Activated T-cell treated with anti-CD3 and anti-CD28 coated beads, Interleukin-2, amount 50 U/mL, for 72 hours (primary cell): ENCODE measurements at regions not wholly inside any gene's neighbourhood (a gene's known extent, or its start where the extent isn't known, plus 50 kb on each side); places are given as distances from the start of the nearest gene placed in this dataset.

Experiments used
- ATAC-seq, 2 donors: fragments of 150-1000 bp; cut with Tn5 transposase; replicated peaks in 1 of 2; 2 replicates each; pipeline ENCODE4 v1.10.0; 2021; ENCODE audit warnings: moderate library complexity in 2 of 2, mild to moderate bottlenecking in 1 of 2
- DNase-seq, 2 donors: peaks; one replicate each; pipeline ENCODE4 v3.0.0; 2021 to 2022; ENCODE audit warnings: mixed read lengths in 1 of 2
- H3K27ac Mint-ChIP-seq: one replicate; pipeline ENCODE4 v1.8.0; 2022; ENCODE audit warnings: mild to moderate bottlenecking, moderate library complexity, mixed read lengths
- H3K27me3 Mint-ChIP-seq: one replicate; pipeline ENCODE4 v1.8.0; 2022; ENCODE audit warnings: low read depth, mixed read lengths
- H3K36me3 Mint-ChIP-seq, 2 donors: one replicate each; pipeline ENCODE4 v1.8.0; 2022; ENCODE audit warnings: mixed read lengths in 2 of 2, mild to moderate bottlenecking in 1 of 2; ENCODE audit not compliant: insufficient read depth in 2 of 2
- H3K4me1 Mint-ChIP-seq: one replicate; pipeline ENCODE4 v1.8.0; 2022; ENCODE audit warnings: low read depth, mixed read lengths
- H3K4me3 Mint-ChIP-seq, 2 donors: one replicate each; pipeline ENCODE4 v1.8.0; 2022; ENCODE audit warnings: mild to moderate bottlenecking in 2 of 2, mixed read lengths in 2 of 2, moderate library complexity in 2 of 2
- H3K9me3 Mint-ChIP-seq, 2 donors: one replicate each; pipeline ENCODE4 v1.8.0; 2022; ENCODE audit warnings: mixed read lengths in 2 of 2

DNA sequence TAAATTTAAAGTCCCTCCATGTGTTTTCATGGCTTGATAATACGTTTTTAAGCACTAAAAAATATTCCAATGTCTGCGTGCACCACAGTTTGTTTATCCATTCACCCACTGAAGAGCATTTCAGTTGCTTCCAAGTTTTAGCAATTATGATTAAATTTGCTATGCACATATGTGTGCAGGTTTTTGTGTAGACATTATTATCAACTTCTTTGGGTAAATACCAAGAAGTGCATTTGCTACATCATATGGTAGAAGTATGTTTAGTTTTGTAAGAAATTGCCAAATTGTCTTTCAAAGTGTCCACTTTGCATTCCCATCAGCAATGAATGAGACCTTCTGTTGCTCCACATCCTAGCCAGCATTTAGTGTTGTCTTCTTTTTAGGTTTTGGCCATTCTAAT, 550.0 kb downstream of the BRINP3 start:
- Mint-ChIP-seq H3K9me3 (peaks cover 15 to 17% of the 10 kb centered on the region in 2 donors), H3K27me3 (no peaks in the 10 kb centered on the region), H3K4me1 (no peaks in the 10 kb centered on the region), H3K36me3 (peaks cover 0 to 2% of the 10 kb centered on the region in 2 donors), H3K4me3 (no peak overlapping the region), H3K27ac (no peak overlapping the region)
- ATAC-seq, result no peak
- no peak for DNase-seq

DNA sequence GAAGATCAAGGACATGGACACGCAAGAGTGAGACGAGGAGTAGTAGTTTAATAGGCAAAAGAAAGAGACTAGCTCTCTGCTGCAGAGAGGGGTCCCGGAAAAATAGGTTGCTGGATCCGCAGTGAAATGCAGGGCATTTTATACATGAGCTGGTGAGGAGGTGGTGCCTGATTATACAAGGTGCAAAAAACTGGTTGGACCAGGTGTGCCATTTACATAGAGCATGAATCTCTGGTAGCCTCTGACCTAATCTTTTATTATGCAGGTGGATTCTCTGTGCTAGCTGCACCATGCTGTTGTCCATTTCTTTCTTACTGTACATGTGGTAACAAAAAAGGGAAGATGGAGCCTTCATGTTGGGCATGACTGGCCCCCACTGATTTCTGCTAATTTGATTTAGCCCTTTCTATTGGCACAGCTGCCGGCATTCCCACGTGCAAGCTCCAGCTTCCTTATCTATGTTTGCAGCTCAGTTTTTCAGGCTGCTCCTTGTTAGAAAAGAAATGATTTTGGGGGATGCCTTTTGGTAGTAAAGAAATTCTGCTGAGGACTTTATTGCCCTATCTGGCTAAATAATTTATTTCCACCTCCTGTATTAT, 548.1 kb downstream of the BRINP3 start:
- H3K9me3 Mint-ChIP-seq, result peaks cover 8 to 14% of the 10 kb centered on the region in 2 donors
- no peak overlapping the region for H3K27ac Mint-ChIP-seq
- no peaks in the 10 kb centered on the region for H3K27me3 Mint-ChIP-seq

GRCh38 chr1:189936861-189937260, 540.8 kb downstream of the BRINP3 start:
- H3K9me3 Mint-ChIP-seq, result peaks cover 5 to 13% of the 10 kb centered on the region in 2 donors
- no peak overlapping the region for H3K27ac Mint-ChIP-seq
- ATAC-seq, result no peak
- H3K36me3 Mint-ChIP-seq, result peaks cover 1 to 2% of the 10 kb centered on the region in 2 donors
- no peaks in the 10 kb centered on the region for H3K4me1 Mint-ChIP-seq
- H3K4me3 Mint-ChIP-seq, result no peak overlapping the region
- no peaks in the 10 kb centered on the region for H3K27me3 Mint-ChIP-seq
- DNase-seq, result no peak

More for the DNA sequence above, 548.1 kb downstream of the BRINP3 start:
- ATAC-seq (no peak), DNase-seq (no peak)
- H3K4me3 Mint-ChIP-seq, result no peak overlapping the region
- no peaks in the 10 kb centered on the region for H3K4me1 Mint-ChIP-seq
- peaks cover 0 to 2% of the 10 kb centered on the region in 2 donors for H3K36me3 Mint-ChIP-seq

DNA sequence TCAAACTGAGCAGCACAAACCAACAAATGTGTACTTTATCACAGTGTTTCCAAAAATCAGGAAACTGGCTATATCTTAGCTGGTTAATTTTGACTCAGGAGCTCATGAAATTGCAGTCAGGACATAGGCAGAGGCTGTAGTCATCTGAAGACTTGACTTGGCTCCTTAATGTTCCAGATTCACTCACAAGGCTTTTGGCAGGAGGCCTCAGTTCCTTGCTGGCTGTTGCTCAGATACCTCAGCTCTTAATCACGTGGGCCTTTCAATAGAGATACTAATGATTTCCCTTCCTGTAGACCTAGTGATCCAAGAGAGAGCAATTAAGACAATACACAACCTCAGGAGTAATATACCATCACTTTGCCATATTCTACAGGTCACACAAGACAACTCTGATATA, 537.7 kb downstream of the BRINP3 start:
- no peaks in the 10 kb centered on the region for H3K27me3 Mint-ChIP-seq

DNA sequence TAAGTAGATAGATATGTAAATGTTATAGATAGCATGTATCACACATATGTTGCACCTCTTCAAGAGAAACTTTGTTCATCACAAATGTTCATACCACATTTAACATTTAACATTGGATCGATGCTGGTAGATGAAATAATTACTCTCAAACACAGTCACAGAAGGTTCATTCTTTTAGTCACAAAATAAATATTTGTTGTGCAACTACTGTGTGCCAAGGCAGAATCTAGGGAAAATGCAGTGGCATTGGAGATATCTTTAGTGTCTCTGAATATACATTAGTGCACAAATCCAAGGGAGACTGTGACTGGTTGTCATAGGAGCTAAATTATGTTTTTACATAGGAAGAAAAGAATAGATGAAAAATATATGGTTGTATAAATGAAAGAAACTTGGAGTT, 535.7 kb downstream of the BRINP3 start:
- H3K4me1 Mint-ChIP-seq, result no peaks in the 10 kb centered on the region
- H3K36me3 Mint-ChIP-seq, result peaks cover 1 to 2% of the 10 kb centered on the region in 2 donors
- no peak for ATAC-seq

More for the DNA sequence above, 537.7 kb downstream of the BRINP3 start:
- Mint-ChIP-seq H3K4me3 (no peak overlapping the region), H3K27ac (no peak overlapping the region), H3K4me1 (no peaks in the 10 kb centered on the region), H3K36me3 (peaks cover 1 to 2% of the 10 kb centered on the region in 2 donors), H3K9me3 (peaks cover 2 to 7% of the 10 kb centered on the region in 2 donors)
- ATAC-seq (no peak), DNase-seq (no peak)

GRCh38 chr1:189958756-189959155, 518.9 kb downstream of the BRINP3 start:
- ATAC-seq, result no peak
- Mint-ChIP-seq H3K4me3 (no peak overlapping the region), H3K36me3 (no peaks in the 10 kb centered on the region), H3K27me3 (no peaks in the 10 kb centered on the region), H3K4me1 (no peaks in the 10 kb centered on the region), H3K9me3 (peaks cover 7 to 9% of the 10 kb centered on the region in 2 donors), H3K27ac (no peak overlapping the region)
- no peak for DNase-seq

More for the DNA sequence above, 535.7 kb downstream of the BRINP3 start:
- H3K4me3 Mint-ChIP-seq, result no peak overlapping the region
- no peaks in the 10 kb centered on the region for H3K27me3 Mint-ChIP-seq
- H3K9me3 Mint-ChIP-seq, result peaks cover 2 to 7% of the 10 kb centered on the region in 2 donors
- no peak overlapping the region for H3K27ac Mint-ChIP-seq
- no peak for DNase-seq

DNA sequence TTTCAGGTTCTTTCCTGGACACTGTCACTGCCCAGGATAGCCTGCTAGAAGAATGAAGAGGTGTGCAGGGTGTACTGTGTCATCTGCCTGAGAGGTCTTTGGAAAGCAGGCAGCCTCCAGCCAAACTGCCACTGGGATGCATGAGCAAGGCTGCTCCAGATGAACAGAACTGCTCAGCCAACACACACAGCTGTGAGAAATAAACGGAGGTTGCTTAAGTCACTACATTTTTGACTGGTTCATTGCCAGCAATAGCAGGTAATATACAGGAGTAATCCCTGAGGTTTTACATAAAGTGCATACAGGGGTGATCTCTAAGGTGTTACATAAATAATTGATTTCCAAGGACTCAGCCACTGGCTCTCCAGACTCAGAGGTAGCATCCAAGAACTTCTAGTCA, 516.9 kb downstream of the BRINP3 start:
- ATAC-seq, result no peak

GRCh38 chr1:189962181-189962580, 515.5 kb downstream of the BRINP3 start:
- no peaks in the 10 kb centered on the region for H3K4me1 Mint-ChIP-seq
- DNase-seq, result no peak
- H3K27me3 Mint-ChIP-seq, result no peaks in the 10 kb centered on the region
- H3K36me3 Mint-ChIP-seq, result peaks cover 0 to 2% of the 10 kb centered on the region in 2 donors
- H3K27ac Mint-ChIP-seq, result no peak overlapping the region
- peaks cover 8 to 12% of the 10 kb centered on the region in 2 donors for H3K9me3 Mint-ChIP-seq
- no peak for ATAC-seq
- no peak overlapping the region for H3K4me3 Mint-ChIP-seq

More for the DNA sequence above, 516.9 kb downstream of the BRINP3 start:
- no peak overlapping the region for H3K4me3 Mint-ChIP-seq
- H3K27me3 Mint-ChIP-seq, result no peaks in the 10 kb centered on the region
- no peaks in the 10 kb centered on the region for H3K4me1 Mint-ChIP-seq
- H3K36me3 Mint-ChIP-seq, result no peaks in the 10 kb centered on the region
- DNase-seq, result no peak
- H3K27ac Mint-ChIP-seq, result no peak overlapping the region
- peaks cover 7% of the 10 kb centered on the region in 2 donors for H3K9me3 Mint-ChIP-seq

- Mint-ChIP-seq H3K27me3 (no peaks in the 10 kb centered on the region), H3K4me1 (no peaks in the 10 kb centered on the region), H3K27ac (no peak overlapping the region), H3K36me3 (peaks cover 1 to 2% of the 10 kb centered on the region in 2 donors), H3K4me3 (no peak overlapping the region), H3K9me3 (peaks cover 7 to 8% of the 10 kb centered on the region in 2 donors)
- ATAC-seq (no peak), DNase-seq (no peak)
Observed at GRCh38 chr1:189970331-189971230, 507.1 kb downstream of the BRINP3 start.

DNA sequence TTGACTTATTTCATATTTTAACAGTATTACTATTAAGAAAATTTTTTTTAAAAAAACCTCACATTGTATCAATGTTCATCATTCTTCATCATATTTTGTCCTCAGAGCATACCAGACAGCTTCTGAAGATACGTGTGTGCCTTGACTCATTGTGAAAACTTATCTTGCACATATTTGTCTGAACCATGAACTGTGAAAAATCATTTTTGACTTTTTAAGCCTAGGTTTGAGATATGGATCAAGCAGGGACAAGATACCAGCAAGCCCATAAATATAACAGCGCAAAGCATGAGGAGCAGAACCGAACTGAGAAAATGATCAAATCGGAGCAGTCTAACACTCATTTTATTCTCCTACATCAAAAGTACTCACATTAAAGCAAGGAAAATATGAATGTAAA, 506.0 kb downstream of the BRINP3 start:
- H3K27me3 Mint-ChIP-seq, result no peaks in the 10 kb centered on the region
- DNase-seq (no peak), ATAC-seq (no peak)
- peaks cover 8 to 11% of the 10 kb centered on the region in 2 donors for H3K9me3 Mint-ChIP-seq
- no peaks in the 10 kb centered on the region for H3K4me1 Mint-ChIP-seq
- peaks cover 1 to 2% of the 10 kb centered on the region in 2 donors for H3K36me3 Mint-ChIP-seq
- H3K27ac Mint-ChIP-seq, result no peak overlapping the region
- H3K4me3 Mint-ChIP-seq, result no peak overlapping the region

GRCh38 chr1:189977184-189977583, 500.5 kb downstream of the BRINP3 start:
- H3K36me3 Mint-ChIP-seq, result peaks cover 3 to 5% of the 10 kb centered on the region in 2 donors
- H3K27ac Mint-ChIP-seq, result no peak overlapping the region
- no peaks in the 10 kb centered on the region for H3K4me1 Mint-ChIP-seq
- H3K4me3 Mint-ChIP-seq, result no peak overlapping the region
- H3K27me3 Mint-ChIP-seq, result no peaks in the 10 kb centered on the region
- ATAC-seq (no peak), DNase-seq (no peak)
- peaks cover 18 to 22% of the 10 kb centered on the region in 2 donors for H3K9me3 Mint-ChIP-seq

GRCh38 chr1:189983166-189983890, 494.3 kb downstream of the BRINP3 start:
- Mint-ChIP-seq H3K27me3 (no peaks in the 10 kb centered on the region), H3K9me3 (peaks cover 10 to 24% of the 10 kb centered on the region in 2 donors), H3K36me3 (peaks cover 3 to 5% of the 10 kb centered on the region in 2 donors), H3K27ac (no peak overlapping the region), H3K4me1 (no peaks in the 10 kb centered on the region), H3K4me3 (no peak overlapping the region)
- no peak for DNase-seq
- ATAC-seq, result no peak

DNA sequence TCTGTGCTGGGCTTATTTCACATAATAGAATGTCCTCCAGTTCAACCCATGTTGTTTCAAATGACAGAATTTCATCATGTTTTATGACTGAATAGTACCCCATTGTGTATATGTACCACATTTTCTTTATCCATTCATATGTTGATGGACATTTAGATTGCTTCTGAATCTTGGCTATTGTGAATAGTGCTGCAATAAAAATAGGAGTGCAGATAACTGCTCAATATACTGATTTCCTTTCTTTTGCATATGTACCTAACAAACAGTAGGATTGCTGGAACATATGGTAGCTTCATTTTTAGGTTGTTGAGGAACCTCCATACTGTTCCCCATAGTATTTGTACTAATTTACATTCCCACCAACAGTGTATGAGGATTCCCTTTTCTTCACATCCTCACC, 491.1 kb downstream of the BRINP3 start:
- DNase-seq (no peak), ATAC-seq (no peak)
- no peaks in the 10 kb centered on the region for H3K4me1 Mint-ChIP-seq
- H3K9me3 Mint-ChIP-seq, result peaks cover 7 to 17% of the 10 kb centered on the region in 2 donors
- no peak overlapping the region for H3K27ac Mint-ChIP-seq
- H3K36me3 Mint-ChIP-seq, result peaks cover 0 to 10% of the 10 kb centered on the region in 2 donors
- no peaks in the 10 kb centered on the region for H3K27me3 Mint-ChIP-seq
- H3K4me3 Mint-ChIP-seq, result no peak overlapping the region
